GM21576 (cell line): ENCODE measurements at regions not wholly inside any gene's neighbourhood (a gene's known extent, or its start where the extent isn't known, plus 50 kb on each side); places are given as distances from the start of the nearest gene placed in this dataset.

Source experiments
- ATAC-seq: cut with Tn5 transposase; IDR thresholded peaks from one replicate; pipeline ENCODE4 v1.9.1; 2021; ENCODE audit warnings: mild to moderate bottlenecking, moderate library complexity; ENCODE audit not compliant: unreplicated experiment

- no peak for ATAC-seq
Observed at GRCh38 chr2:150983314-150983897, 278.3 kb downstream of the RBM43 start.

- no peak for ATAC-seq
Observed at GRCh38 chr2:150981826-150982225, 279.8 kb downstream of the RBM43 start.

GRCh38 chr2:150978053-150978452 lies 283.6 kb downstream of the RBM43 start:
- ATAC-seq: no peak

- ATAC-seq: no peak
Observed at GRCh38 chr2:150977296-150977695, 284.4 kb downstream of the RBM43 start.

GRCh38 chr2:150976604-150977003 lies 285.1 kb downstream of the RBM43 start:
- no peak for ATAC-seq

GRCh38 chr2:150974864-150975263 lies 286.8 kb downstream of the RBM43 start:
- ATAC-seq: no peak

- ATAC-seq: no peak
Observed at GRCh38 chr2:150974234-150974633, 287.4 kb downstream of the RBM43 start.

- no peak for ATAC-seq
Observed at GRCh38 chr2:150971910-150972309, 289.8 kb downstream of the RBM43 start.

- no peak for ATAC-seq
Observed at GRCh38 chr2:150963336-150963735, 298.3 kb downstream of the RBM43 start.

- no peak for ATAC-seq
Observed at GRCh38 chr2:150955231-150955630, 306.4 kb downstream of the RBM43 start.

- no peak for ATAC-seq
Observed at GRCh38 chr2:150946831-150947230, 314.8 kb downstream of the RBM43 start.

- ATAC-seq: no peak
Observed at GRCh38 chr2:150944315-150944714, 317.3 kb downstream of the RBM43 start.

GRCh38 chr2:150939087-150939486 lies 322.6 kb downstream of the RBM43 start:
- no peak for ATAC-seq

GRCh38 chr2:150938527-150938926 lies 323.1 kb downstream of the RBM43 start:
- no peak for ATAC-seq

GRCh38 chr2:150937030-150937429 lies 324.6 kb downstream of the RBM43 start:
- ATAC-seq: no peak

GRCh38 chr2:150931451-150931850 lies 330.2 kb downstream of the RBM43 start:
- ATAC-seq: no peak

- no peak for ATAC-seq
Observed at GRCh38 chr2:150925611-150926010, 336.1 kb downstream of the RBM43 start.

- ATAC-seq: no peak
Observed at GRCh38 chr2:150924878-150925277, 336.8 kb downstream of the RBM43 start.

- no peak for ATAC-seq
Observed at GRCh38 chr2:150919901-150920300, 341.8 kb downstream of the RBM43 start.

- ATAC-seq: no peak
Observed at GRCh38 chr2:150917961-150918713, 343.5 kb downstream of the RBM43 start.

- ATAC-seq: no peak
Observed at GRCh38 chr2:150916467-150917396, 344.9 kb downstream of the RBM43 start.
